ENCODE measurements at regions not wholly inside any gene's neighbourhood (a gene's known extent, or its start where the extent isn't known, plus 50 kb on each side); places are given as distances from the start of the nearest gene placed in this dataset.

DNA sequence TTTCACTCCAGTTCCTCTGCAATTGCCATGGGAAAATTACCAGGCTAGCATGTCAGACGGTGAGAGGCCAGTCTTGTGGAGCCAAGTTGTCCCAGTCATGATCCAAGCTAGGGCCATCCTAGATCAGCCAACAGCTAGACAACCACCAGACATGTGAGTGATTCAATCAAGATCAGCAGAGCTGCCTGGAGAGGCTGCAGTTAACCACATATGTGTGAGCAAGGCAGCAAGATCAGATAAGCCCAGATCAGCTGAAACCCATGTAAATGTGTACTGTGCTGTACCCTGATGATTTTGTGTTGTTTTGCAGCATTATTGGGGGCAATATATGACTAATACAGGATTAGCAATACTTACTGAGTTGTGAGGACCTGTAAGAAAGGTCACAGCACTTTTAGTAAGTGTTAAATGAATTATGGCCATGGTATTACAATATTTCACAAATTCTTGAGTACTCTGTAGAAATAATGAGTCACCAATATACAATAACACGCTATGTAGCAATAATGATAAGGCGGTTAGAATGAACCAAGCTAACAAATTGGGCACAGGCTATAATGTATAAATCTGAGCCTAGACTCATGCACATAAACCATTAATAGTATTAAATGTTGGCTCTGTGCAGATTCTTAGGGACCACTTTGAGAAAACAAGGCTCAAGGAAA is 91.4 kb downstream of the SUDS3 start:
- ChIA-PET CTCF (ENCODE audit: partially characterized antibody) (no interaction called here), POLR2A (ENCODE audit: partially characterized antibody) (interaction anchor here (0.6 kb wide), 2 partner anchors 72 to 123 kb away, joined by 3 read pairs; no protein-coding TSS in a partner anchor)
- no peak overlapping the region for H2BK120ac ChIP-seq (replicated peaks; ENCODE audit: low read depth, low read length)
- H3K56ac ChIP-seq (replicated peaks; ENCODE audit: insufficient read length, low read depth, low read length): no peak overlapping the region
- H4K91ac ChIP-seq (replicated peaks; ENCODE audit: insufficient read length, low read length): no peak overlapping the region
- H4K8ac ChIP-seq (ENCODE audit: extremely low read depth, insufficient read depth, low read length): no peak overlapping the region
- no peak overlapping the region for H3K4me2 ChIP-seq (ENCODE audit: insufficient read depth in 1 of 2, low read depth in 2 of 2, low read length in 2 of 2)
- DNase-seq (ENCODE audit: low read depth in 1 of 2, low spot score in 2 of 2): no peak
- H3K27me3 ChIP-seq (replicated peaks in 1 of 4; ENCODE audit: control insufficient read depth in 3 of 4, extremely low read depth in 1 of 4, insufficient read depth in 3 of 4, low read length in 3 of 4): no peaks in the 10 kb centered on the region; a peak in 1 of 7 replicates
- no peaks in the 10 kb centered on the region for H3K36me3 ChIP-seq (ENCODE audit: control insufficient read depth in 2 of 4, insufficient read depth in 4 of 4, low read length in 3 of 4)
- H3K4ac ChIP-seq (replicated peaks; ENCODE audit: insufficient read length, low read depth, low read length): no peak overlapping the region
- no peak overlapping the region for H2BK20ac ChIP-seq (ENCODE audit: low read length)
- no peak overlapping the region for H3K27ac ChIP-seq (ENCODE audit: low read depth, low read length)
- H3K18ac ChIP-seq (ENCODE audit: extremely low read depth, low read length): no peak overlapping the region
- no peak overlapping the region for H2BK15ac ChIP-seq (ENCODE audit: low read length)
- H4K5ac ChIP-seq (ENCODE audit: insufficient read length, low read depth, low read length): no peak overlapping the region
- H3K9ac ChIP-seq (replicated peaks in 1 of 4; ENCODE audit: extremely low read depth in 1 of 4, low read depth in 3 of 4, low read length in 3 of 4): no peak overlapping the region
- no peak overlapping the region for H3K4me3 ChIP-seq (ENCODE audit: extremely low read depth in 1 of 4, insufficient read depth in 2 of 4, low read depth in 3 of 4, low read length in 4 of 4)
- no peaks in the 10 kb centered on the region for H3K79me2 ChIP-seq (ENCODE audit: control insufficient read depth in 1 of 2, insufficient read depth in 2 of 2, low read length in 2 of 2)
- H3K23ac ChIP-seq (ENCODE audit: insufficient read length): no peak overlapping the region
- no peak overlapping the region for H3K14ac ChIP-seq (ENCODE audit: insufficient read length)
- no peak for FAIRE-seq
- no peak overlapping the region for H2BK12ac ChIP-seq (ENCODE audit: low read depth, low read length)
- H2BK5ac ChIP-seq (ENCODE audit: low read depth, low read length): no peak overlapping the region
- no peaks in the 10 kb centered on the region for H3K4me1 ChIP-seq (replicated peaks in 1 of 4; ENCODE audit: control insufficient read depth in 3 of 4, insufficient read depth in 4 of 4, low read length in 3 of 4)
- TF ChIP-seq TAF7 (optimal IDR thresholded peaks at IDR 0.05; ENCODE audit: borderline replicate concordance, low read depth, low read length): no peak
- no peak for TF ChIP-seq BRCA1 (IDR thresholded peaks at IDR 0.05; ENCODE audit: low read depth, low read length)
- no peak for TF ChIP-seq EZH2 (IDR thresholded peaks at IDR 0.05; ENCODE audit: low read depth, low read length, severe bottlenecking)
- TF ChIP-seq, protein P1, sequence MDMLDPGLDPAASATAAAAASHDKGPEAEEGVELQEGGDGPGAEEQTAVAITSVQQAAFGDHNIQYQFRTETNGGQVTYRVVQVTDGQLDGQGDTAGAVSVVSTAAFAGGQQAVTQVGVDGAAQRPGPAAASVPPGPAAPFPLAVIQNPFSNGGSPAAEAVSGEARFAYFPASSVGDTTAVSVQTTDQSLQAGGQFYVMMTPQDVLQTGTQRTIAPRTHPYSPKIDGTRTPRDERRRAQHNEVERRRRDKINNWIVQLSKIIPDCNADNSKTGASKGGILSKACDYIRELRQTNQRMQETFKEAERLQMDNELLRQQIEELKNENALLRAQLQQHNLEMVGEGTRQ (IDR thresholded peaks at IDR 0.05; ENCODE audit: low read length): no peak
- TF ChIP-seq KDM1A (IDR thresholded peaks at IDR 0.05; ENCODE audit: borderline replicate concordance, low read length): no peak
- no peak for TF ChIP-seq MAFK (IDR thresholded peaks at IDR 0.05; ENCODE audit: low read depth, low read length)
- TF ChIP-seq, protein P2, sequence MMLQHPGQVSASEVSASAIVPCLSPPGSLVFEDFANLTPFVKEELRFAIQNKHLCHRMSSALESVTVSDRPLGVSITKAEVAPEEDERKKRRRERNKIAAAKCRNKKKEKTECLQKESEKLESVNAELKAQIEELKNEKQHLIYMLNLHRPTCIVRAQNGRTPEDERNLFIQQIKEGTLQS (IDR thresholded peaks at IDR 0.05; ENCODE audit: insufficient read depth, low read depth, low read length): no peak
- H2AFZ ChIP-seq (ENCODE audit: low read length): no peak overlapping the region; the same call in 1 of the 2 replicates
- H3K9me3 ChIP-seq (ENCODE audit: insufficient read depth in 2 of 2, low read depth in 1 of 2, low read length in 1 of 2): 0 out of 4 replicates have a peak, but pooled peaks cover 0 to 4% of the 10 kb centered on the region in 2 experiments
- no peaks in the 10 kb centered on the region for H4K20me1 ChIP-seq (replicated peaks in 1 of 2; ENCODE audit: control insufficient read depth in 1 of 2, insufficient read depth in 2 of 2, low read length in 2 of 2)
- 84% methylated on average over 3 of the region's 3 CpGs; no CpG with 5 or more reads in 1 of the 2 experiments for WGBS, 2 experiments (ENCODE audit: extremely low coverage in 1 of 2, insufficient coverage in 1 of 2, insufficient read length in 1 of 2, insufficient replicate concordance in 2 of 2, low coverage in 1 of 2, low lambda C conversion rate in 2 of 2, missing lambda C conversion rate in 1 of 2)
- no peaks in the 10 kb centered on the region for H3K79me1 ChIP-seq (ENCODE audit: low read depth, low read length)
- H2AK5ac ChIP-seq (ENCODE audit: low read depth, low read length): no peak overlapping the region
- no peaks in the 10 kb centered on the region for H3K23me2 ChIP-seq (ENCODE audit: low read depth, low read length)
